H54 (cell line): ENCODE measurements at regions not wholly inside any gene's neighbourhood (a gene's known extent, or its start where the extent isn't known, plus 50 kb on each side); places are given as distances from the start of the nearest gene placed in this dataset.
A peak's percentile ranks its signal among the peaks of the same experiment; 100 is the strongest.

Experiments
- DNase-seq: peaks from one replicate; pipeline ENCODE4 v3.0.0; 2011; ENCODE audit warnings: low spot score, mixed read lengths; ENCODE audit not compliant: insufficient read length
- FAIRE-seq: peaks from 3 replicates; lab custom pipeline; 2011; peaks lifted over from hg19 to GRCh38; lab: Jason Lieb, UNC
- POLR2A ChIP-seq: IDR thresholded peaks from 2 replicates; pipeline ENCODE4 v1.6.1; 2011; ENCODE audit warnings: low read depth, mild to moderate bottlenecking, low read length

GRCh38 chr6:121499666-121500065 lies 64.2 kb downstream of the GJA1 start:
- no peak for TF ChIP-seq POLR2A
- DNase-seq (no peak), FAIRE-seq (no peak)

GRCh38 chr6:121503589-121503991 lies 68.1 kb downstream of the GJA1 start:
- FAIRE-seq: no peak
- no peak for TF ChIP-seq POLR2A
- DNase-seq: no peak

- no peak for DNase-seq
- no peak for TF ChIP-seq POLR2A
- FAIRE-seq: no peak
These were observed 68.8 kb downstream of the GJA1 start for GRCh38 chr6:121504227-121504626.

- FAIRE-seq (no peak), DNase-seq (no peak)
- TF ChIP-seq POLR2A: no peak
These were observed 69.8 kb downstream of the GJA1 start for GRCh38 chr6:121505284-121505683.

- FAIRE-seq (no peak), DNase-seq (no peak)
- no peak for TF ChIP-seq POLR2A
These were observed 71.6 kb downstream of the GJA1 start for GRCh38 chr6:121506761-121507754.

- DNase-seq (no peak), FAIRE-seq (no peak)
- TF ChIP-seq POLR2A: no peak
These were observed 75.2 kb downstream of the GJA1 start for GRCh38 chr6:121510568-121511177.

GRCh38 chr6:121515630-121516265 lies 80.3 kb downstream of the GJA1 start:
- DNase-seq: no peak
- no peak for FAIRE-seq
- no peak for TF ChIP-seq POLR2A

GRCh38 chr6:121516331-121516730 lies 80.9 kb downstream of the GJA1 start:
- TF ChIP-seq POLR2A: no peak
- no peak for FAIRE-seq
- DNase-seq: no peak

- DNase-seq (no peak), FAIRE-seq (peak; percentile 38)
- no peak for TF ChIP-seq POLR2A
These were observed 85.1 kb downstream of the GJA1 start for GRCh38 chr6:121520337-121521163.

- DNase-seq (no peak), FAIRE-seq (no peak)
- TF ChIP-seq POLR2A: no peak
These were observed 85.7 kb downstream of the GJA1 start for GRCh38 chr6:121521164-121521555.

GRCh38 chr6:121522265-121522664 lies 86.8 kb downstream of the GJA1 start:
- peak; percentile 15 for DNase-seq
- no peak for TF ChIP-seq POLR2A
- peak; percentile 86 for FAIRE-seq

GRCh38 chr6:121522771-121523386 lies 87.4 kb downstream of the GJA1 start:
- TF ChIP-seq POLR2A: no peak
- no peak for DNase-seq
- no peak for FAIRE-seq

GRCh38 chr6:121523628-121524027 lies 88.2 kb downstream of the GJA1 start:
- TF ChIP-seq POLR2A: no peak
- no peak for DNase-seq
- FAIRE-seq: no peak
